Smooth muscle cell (in vitro differentiated cells): ENCODE measurements at regions not wholly inside any gene's neighbourhood (a gene's known extent, or its start where the extent isn't known, plus 50 kb on each side); places are given as distances from the start of the nearest gene placed in this dataset.
A peak's percentile ranks its signal among the peaks of the same experiment; 100 is the strongest.

Source experiments
- DNase-seq: peaks from one replicate; lab custom pipeline; 2025; ENCODE audit not compliant: unreplicated experiment; lab: John Stamatoyannopoulos, UW
- H2AFZ ChIP-seq: fragments of 200-600 bp; sonication (generic); 2 replicates; pipeline ENCODE4 v1.6.0; 2016; ENCODE audit warnings: antibody characterized with exemption, low read depth, mild to moderate bottlenecking
- H3F3A ChIP-seq: fragments of 200-600 bp; sonication (generic); 2 replicates; pipeline ENCODE4 v1.6.0; 2017; ENCODE audit warnings: antibody characterized with exemption, low read depth
- H3K27ac ChIP-seq: fragments of 200-600 bp; sonication (generic); 2 replicates; pipeline ENCODE4 v1.5.1; 2016; ENCODE audit warnings: low read depth, mild to moderate bottlenecking
- H3K27me3 ChIP-seq: fragments of 200-600 bp; sonication (generic); 2 replicates; pipeline ENCODE4 v1.6.1; 2016; ENCODE audit warnings: low read depth, mild to moderate bottlenecking
- H3K36me3 ChIP-seq: fragments of 200-600 bp; sonication (generic); 2 replicates; pipeline ENCODE4 v1.5.1; 2016; ENCODE audit warnings: low read depth
- H3K4me1 ChIP-seq: fragments of 200-600 bp; sonication (generic); 2 replicates; pipeline ENCODE4 v1.5.1; 2016; ENCODE audit warnings: low read depth
- H3K4me2 ChIP-seq: fragments of 200-600 bp; sonication (generic); 2 replicates; pipeline ENCODE4 v1.6.0; 2016; ENCODE audit warnings: mild to moderate bottlenecking
- H3K4me3 ChIP-seq: fragments of 200-600 bp; sonication (generic); 2 replicates; pipeline ENCODE4 v1.5.1; 2016; ENCODE audit warnings: mild to moderate bottlenecking
- H3K79me2 ChIP-seq: fragments of 200-600 bp; sonication (generic); 2 replicates; pipeline ENCODE4 v1.6.0; 2016; ENCODE audit warnings: low read depth, mild to moderate bottlenecking
- H3K9ac ChIP-seq: fragments of 200-600 bp; sonication (generic); 2 replicates; pipeline ENCODE4 v1.6.0; 2016; ENCODE audit warnings: low read depth
- H3K9me3 ChIP-seq: fragments of 200-600 bp; sonication (generic); replicated peaks from 2 replicates; pipeline ENCODE4 v1.5.1; 2016; ENCODE audit warnings: low read depth
- H4K20me1 ChIP-seq: fragments of 200-600 bp; sonication (generic); 2 replicates; pipeline ENCODE4 v1.6.0; 2016; ENCODE audit warnings: low read depth
- CTCF ChIP-seq: fragments of 200-600 bp; sonication (generic); IDR thresholded peaks from 2 replicates; pipeline ENCODE4 v1.5.1; 2017; ENCODE audit warnings: borderline replicate concordance, mild to moderate bottlenecking, antibody characterized with exemption; ENCODE audit not compliant: insufficient read depth, poor library complexity, severe bottlenecking
- WGBS: methylation state at CpG from one replicate; pipeline ENCODE4 v1.1.7; 2016; ENCODE audit warnings: low lambda C conversion rate; 5-methylcytosine and 5-hydroxymethylcytosine counted together

GRCh38 chr2:212712466-212712865 is 173.9 kb upstream of the ERBB4 start:
- no peak for DNase-seq
- Histone ChIP-seq H3K4me1 (no peaks in the 10 kb centered on the region), H3K27me3 (no peaks in the 10 kb centered on the region), H3K4me2 (no peak overlapping the region), H3F3A (peaks cover 4% of the 10 kb centered on the region), H2AFZ (peak overlapping the region; percentile 11), H3K27ac (peak overlapping the region; percentile 87), H3K9me3 (no peaks in the 10 kb centered on the region), H3K9ac (peak overlapping the region; percentile 59), H3K79me2 (no peaks in the 10 kb centered on the region), H3K36me3 (no peaks in the 10 kb centered on the region), H3K4me3 (no peak overlapping the region), H4K20me1 (no peaks in the 10 kb centered on the region)
- WGBS: 52% methylated on average over 5 of the region's 5 CpGs
- no peak for TF ChIP-seq CTCF

- peak overlapping the region; percentile 87 for H3K27ac ChIP-seq
- peak overlapping the region; percentile 59 for H3K9ac ChIP-seq
- H3K79me2 ChIP-seq: no peaks in the 10 kb centered on the region
- H3K36me3 ChIP-seq: no peaks in the 10 kb centered on the region
- H3K4me3 ChIP-seq: no peak overlapping the region
- 44% methylated on average over 3 of the region's 3 CpGs for WGBS
- no peak overlapping the region for H3K4me2 ChIP-seq
- DNase-seq: no peak
- H3K4me1 ChIP-seq: no peaks in the 10 kb centered on the region
- H3K9me3 ChIP-seq: no peaks in the 10 kb centered on the region
- no peaks in the 10 kb centered on the region for H4K20me1 ChIP-seq
- H3F3A ChIP-seq: peaks cover 4% of the 10 kb centered on the region
- peak overlapping the region; percentile 11 for H2AFZ ChIP-seq
- H3K27me3 ChIP-seq: no peaks in the 10 kb centered on the region
- no peak for TF ChIP-seq CTCF
Observed at GRCh38 chr2:212711856-212712255, 173.3 kb upstream of the ERBB4 start.

GRCh38 chr2:212709280-212709679 is 170.7 kb upstream of the ERBB4 start:
- H2AFZ ChIP-seq: no peak overlapping the region
- 87% methylated on average over 3 of the region's 3 CpGs for WGBS
- H3F3A ChIP-seq: peaks cover 4% of the 10 kb centered on the region
- H3K27me3 ChIP-seq: no peaks in the 10 kb centered on the region
- peak overlapping the region; percentile 45 for H3K27ac ChIP-seq
- H3K4me2 ChIP-seq: no peak overlapping the region
- no peak overlapping the region for H3K9ac ChIP-seq
- H3K36me3 ChIP-seq: no peaks in the 10 kb centered on the region
- no peaks in the 10 kb centered on the region for H4K20me1 ChIP-seq
- no peak overlapping the region for H3K4me3 ChIP-seq
- H3K79me2 ChIP-seq: no peaks in the 10 kb centered on the region
- no peak for DNase-seq
- no peaks in the 10 kb centered on the region for H3K9me3 ChIP-seq
- TF ChIP-seq CTCF: no peak
- no peaks in the 10 kb centered on the region for H3K4me1 ChIP-seq

- Histone ChIP-seq H4K20me1 (no peaks in the 10 kb centered on the region), H3K4me1 (no peaks in the 10 kb centered on the region), H3K27ac (no peak overlapping the region), H3F3A (peaks cover 4% of the 10 kb centered on the region), H3K4me3 (no peak overlapping the region), H3K9me3 (no peaks in the 10 kb centered on the region), H3K36me3 (no peaks in the 10 kb centered on the region), H3K4me2 (no peak overlapping the region), H2AFZ (no peak overlapping the region), H3K79me2 (no peaks in the 10 kb centered on the region), H3K9ac (no peak overlapping the region), H3K27me3 (no peaks in the 10 kb centered on the region)
- WGBS: 90% methylated on average over 2 of the region's 2 CpGs
- DNase-seq: no peak
- TF ChIP-seq CTCF: no peak
Observed at GRCh38 chr2:212708355-212708754, 169.8 kb upstream of the ERBB4 start.
